ENCODE measurements at regions not wholly inside any gene's neighbourhood (a gene's known extent, or its start where the extent isn't known, plus 50 kb on each side); places are given as distances from the start of the nearest gene placed in this dataset.

GRCh38 chr3:117489663-117490079 is 780.1 kb downstream of the TUSC7 start:
- TF ChIP-seq POLR2A (IDR thresholded peaks at IDR 0.05), result no peak
- TF ChIP-seq CTCF (IDR thresholded peaks at IDR 0.05), result no peak

Data from Peyer's patch (tissue), 4 donors.